HG03469 (cell line): ENCODE measurements at regions not wholly inside any gene's neighbourhood (a gene's known extent, or its start where the extent isn't known, plus 50 kb on each side); places are given as distances from the start of the nearest gene placed in this dataset.
"Not testable (repeated sequence)": the region's sequence is repeated elsewhere in the genome, so short reads cannot be mapped to it uniquely, and the experiment has no call there.

Source experiments
- ATAC-seq: cut with Tn5 transposase; IDR thresholded peaks from one replicate; pipeline ENCODE4 v1.9.1; 2021; ENCODE audit warnings: mild to moderate bottlenecking, moderate library complexity, moderate number of reproducible peaks; ENCODE audit not compliant: unreplicated experiment

DNA sequence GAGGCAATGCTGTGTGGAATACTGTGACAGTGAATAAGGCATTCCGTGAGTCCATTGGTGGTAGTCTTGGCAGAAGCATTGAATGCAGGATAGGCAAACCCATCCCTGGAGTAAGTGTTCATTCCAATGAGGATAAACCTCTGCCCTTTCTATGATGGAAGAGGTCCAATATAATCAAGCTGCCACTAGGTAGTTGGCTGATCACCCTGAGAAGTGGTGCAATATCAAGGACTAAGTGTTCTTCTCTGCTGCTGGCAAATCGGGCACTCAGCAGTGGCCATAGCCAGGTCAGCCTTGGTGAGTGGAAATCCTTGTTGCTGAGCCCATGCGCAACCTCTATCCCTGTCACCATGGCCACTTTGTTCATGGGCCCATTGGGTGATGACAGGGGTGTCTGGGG lies 70.1 kb downstream of the FBXO4 start:
- no peak for ATAC-seq

DNA sequence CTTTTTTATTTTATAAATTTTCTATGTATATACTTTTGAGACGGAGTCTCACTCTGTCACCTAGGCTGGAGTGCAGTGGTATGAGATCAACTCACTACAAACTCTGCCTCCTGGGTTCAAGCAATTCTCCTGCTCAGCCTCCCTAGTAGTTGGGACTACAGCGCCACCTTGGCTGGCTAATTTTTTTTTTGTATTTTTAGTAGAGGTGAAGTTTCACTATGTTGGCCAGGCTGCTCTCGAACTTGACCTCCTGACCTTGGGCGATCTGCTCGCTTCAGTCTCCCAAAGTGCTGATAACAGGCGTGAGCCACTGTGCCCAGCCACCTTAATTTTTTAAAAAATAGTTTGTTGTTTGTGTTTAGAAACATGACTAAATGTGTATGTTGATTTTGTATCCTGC lies 76.6 kb downstream of the FBXO4 start:
- ATAC-seq: no peak

DNA sequence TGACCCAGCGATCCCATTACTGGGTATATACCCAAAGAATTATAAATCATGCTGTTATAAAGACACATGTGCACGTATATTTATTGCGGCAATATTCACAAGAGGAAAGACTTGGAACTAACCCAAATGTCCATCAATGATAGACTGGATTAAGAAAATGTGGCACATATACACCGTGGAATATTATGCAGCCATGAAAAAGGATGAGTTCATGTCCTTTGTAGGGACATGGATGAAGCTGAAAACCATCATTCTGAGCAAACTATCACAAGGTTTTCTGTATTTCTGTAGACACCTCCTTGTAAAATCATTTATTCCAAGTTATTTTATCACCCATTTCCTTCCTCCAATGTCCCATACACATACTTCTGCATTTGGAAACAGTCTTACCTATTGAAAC lies 78.8 kb downstream of the FBXO4 start:
- ATAC-seq: not testable (repeated sequence)

DNA sequence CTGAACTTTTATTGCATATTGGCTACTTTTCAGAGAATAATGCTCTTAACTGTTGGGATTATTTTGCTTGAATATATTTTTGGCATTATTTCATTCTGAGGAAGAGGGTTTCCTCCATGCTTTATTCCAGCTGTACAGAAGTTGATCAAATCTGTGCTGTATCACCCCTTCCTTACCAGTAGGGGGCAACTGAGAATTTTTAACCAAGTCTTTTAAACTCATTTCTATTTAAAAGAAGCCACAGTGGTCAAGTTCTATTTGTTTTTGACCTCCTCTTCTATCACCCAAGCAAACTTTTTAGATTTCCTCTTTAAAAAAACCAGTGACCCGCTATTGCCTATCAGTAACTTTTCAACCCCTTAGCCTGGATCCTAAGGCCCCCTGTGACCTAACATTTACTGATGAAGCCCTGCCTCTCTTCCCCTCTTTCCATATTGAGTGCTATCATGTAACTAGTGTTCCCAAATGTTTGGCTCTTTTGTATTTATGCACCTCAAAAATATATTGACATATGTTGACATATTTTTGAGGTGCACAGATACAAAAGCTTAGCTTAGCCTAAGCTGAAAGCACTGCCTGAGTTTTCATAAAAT lies 80.6 kb downstream of the FBXO4 start:
- ATAC-seq: peak; percentile 60

DNA sequence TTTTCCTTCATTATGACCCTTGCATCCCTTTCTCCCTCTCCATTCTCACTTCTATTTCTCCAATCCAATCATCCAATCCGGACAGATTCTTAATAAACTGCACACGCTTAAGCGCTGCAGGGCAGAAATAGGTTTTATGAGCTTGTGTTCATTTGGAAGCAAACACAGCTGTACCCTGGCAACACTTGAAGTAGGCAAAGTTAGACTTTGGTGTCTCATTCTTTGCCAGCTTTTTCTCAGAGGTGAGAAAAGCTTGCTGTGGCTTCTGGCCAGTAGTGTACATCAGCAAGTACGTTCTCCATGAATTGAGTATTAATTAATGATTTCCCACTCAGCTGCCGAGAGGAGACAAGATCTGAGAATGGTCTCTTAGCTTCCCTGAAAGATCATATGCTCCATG lies 88.5 kb downstream of the FBXO4 start:
- no peak for ATAC-seq

DNA sequence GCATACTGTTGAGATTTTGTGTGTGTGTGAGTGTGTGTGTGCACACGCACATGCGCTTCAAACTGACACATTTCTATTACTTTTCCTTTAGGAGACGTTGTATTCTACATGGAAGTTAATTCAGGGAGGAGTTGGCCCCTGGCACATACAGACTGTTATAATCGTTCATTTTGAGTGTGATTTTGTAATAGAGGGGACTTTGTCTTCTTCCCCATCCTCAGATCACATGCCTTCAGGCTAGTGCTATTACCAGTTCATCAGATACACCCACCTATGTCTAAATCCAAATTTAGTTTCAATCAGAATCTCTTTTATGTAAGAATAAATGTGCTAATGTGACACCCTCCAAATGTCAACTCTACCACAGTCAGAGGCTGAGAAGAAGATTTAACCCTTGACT lies 90.2 kb downstream of the FBXO4 start:
- ATAC-seq: no peak

DNA sequence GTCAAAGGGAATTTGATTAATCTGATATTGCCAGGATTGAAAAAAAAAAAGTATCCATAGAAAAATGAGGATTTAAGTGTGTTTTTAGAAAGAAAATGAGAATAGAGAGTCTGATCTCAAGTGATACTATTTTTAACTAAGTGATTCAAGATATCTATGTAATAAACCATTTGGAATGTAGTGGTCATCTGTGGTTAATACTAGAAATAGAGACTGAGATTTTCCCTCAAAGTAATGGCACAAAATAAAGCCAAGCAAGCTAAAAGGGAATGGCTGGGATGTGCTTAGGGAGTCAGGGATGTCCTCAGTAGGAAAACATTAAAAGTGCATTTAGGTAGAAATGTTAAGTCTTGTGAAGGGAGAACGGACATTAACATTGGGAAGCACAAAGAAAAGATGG lies 90.6 kb downstream of the FBXO4 start:
- no peak for ATAC-seq

DNA sequence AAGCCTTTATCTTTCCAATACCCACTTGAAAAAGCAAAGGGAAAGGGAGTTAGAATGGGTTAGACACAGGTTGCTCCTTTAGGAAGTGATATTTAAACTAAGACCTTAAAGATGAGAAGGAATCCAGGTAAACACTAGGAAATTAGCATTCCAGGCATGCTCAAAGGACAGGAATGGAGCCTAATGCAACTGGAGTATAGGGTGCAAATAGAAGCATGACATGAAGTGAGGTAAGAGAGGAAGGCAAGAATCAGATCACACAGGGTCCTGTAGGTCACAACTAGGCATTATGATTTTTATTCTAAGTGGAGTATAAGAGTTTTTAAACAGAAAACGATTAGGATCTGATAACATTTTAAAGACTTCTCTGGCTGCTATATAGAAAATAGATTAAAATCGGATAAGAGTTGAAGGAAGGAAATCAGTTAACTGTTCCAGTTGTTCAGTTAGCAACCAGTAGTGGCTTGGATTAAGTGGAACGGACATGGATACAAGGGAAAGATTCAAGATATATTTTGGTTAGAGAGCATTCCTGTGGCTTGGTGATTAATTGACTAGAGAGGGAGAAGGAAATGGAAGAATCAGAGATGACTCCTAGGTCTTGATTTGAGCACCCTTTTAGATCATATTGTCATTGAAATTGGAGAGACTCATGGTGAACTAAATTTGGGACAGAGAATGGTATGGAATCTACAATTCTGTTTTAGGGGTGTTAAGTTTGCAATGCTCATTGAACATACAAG lies 95.9 kb downstream of the FBXO4 start:
- no peak for ATAC-seq

DNA sequence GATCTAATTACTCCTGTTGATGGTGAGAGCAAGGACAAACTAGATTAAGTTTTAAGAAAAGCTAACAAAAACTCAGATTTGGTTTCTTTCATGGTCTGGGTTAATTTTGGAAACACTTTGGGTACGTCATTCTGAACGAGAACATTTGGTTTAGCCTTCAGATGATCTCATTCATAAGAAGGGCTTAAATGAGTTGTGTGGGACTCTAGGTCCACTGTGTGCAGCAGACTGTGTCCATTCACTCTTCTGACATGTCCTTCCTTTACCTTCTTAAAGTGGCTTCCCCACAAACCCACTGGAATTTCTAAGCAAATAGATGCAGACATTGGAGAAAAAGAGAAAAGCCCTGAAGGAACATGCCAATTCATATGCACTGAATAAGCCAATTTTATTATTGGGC lies 96.8 kb downstream of the FBXO4 start:
- no peak for ATAC-seq

DNA sequence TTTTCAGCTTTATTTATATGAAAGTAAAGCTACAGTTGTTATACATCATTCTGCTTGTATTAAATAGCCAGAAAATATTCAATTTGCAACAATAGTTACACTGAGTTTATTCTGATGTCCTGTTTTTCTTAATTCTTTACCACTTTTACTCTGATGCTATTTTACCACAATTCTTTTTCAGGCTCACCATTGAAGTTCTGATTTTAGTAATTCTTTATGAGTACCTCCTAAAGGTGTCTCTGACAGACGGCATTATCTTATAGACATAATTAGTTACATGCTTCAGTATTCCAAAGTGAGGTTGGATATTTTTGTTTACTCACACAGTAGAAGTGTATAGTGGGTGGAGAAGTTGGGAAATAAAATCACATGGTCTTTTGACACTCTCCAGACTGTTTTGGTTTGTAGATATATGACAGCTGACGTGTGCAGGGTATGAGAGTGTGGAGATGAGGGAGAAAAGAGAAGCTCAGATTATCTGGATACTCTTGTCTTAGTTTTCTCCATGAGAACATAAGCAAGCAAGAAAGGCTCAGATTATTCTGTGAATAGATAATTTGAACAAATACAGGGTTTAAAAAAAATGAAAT lies 97.4 kb downstream of the FBXO4 start:
- no peak for ATAC-seq

DNA sequence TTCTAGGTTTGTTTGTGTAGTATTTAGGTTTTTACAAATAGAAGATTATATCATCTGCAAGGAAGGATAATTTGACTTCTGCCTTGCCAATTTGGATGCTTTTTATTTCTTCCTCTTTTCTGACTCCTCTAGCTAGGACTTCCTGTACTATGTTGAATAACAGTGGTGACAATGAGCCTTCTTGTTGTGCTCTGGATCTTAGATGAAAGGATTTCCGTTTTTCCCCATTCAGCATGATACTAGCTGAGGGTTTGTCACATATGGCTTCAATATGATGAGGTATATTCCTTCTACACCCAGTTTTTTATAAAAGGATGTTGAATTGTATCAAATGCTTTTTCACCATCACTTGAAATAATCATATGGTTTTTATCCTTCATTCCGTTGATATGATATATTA lies 101.4 kb downstream of the FBXO4 start:
- ATAC-seq: no peak

DNA sequence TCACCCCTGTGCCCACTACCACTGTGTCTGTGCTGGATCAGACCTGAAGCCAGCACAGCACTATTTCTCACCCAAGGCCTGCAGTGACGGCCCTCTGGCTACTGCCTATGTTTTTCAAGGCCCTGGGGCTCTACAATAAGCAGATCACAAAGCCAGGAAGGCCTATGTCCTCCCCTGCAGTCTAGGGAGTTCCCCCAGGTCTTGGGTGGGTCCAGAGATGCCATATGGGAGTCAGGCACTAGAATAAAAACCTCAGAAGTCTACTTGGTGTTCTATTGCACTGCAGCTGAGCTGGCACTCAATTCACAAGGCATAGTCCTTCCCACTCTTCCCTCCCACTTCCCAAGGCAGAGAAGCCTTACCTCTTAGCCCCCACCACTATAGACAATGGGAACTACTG lies 107.1 kb downstream of the FBXO4 start:
- ATAC-seq: no peak

DNA sequence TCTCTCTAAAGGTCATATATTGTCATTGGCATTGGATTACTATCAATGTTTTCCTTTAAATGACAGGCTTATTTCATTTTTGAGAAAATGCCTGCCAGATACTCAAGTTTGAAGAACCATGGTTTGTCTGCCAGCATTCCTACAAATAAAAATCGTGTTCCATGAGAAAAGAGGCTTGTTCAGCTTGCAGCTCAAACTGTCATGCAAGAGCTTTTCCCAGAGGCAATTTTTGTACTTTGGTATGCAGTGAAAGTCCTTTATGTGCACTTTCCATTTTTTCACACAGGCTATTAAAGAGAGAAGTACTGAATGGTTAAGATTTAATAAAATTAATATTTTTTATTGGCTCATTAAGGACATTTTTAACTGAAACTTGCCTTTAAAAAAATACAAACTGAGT lies 110.4 kb downstream of the FBXO4 start:
- ATAC-seq: no peak

DNA sequence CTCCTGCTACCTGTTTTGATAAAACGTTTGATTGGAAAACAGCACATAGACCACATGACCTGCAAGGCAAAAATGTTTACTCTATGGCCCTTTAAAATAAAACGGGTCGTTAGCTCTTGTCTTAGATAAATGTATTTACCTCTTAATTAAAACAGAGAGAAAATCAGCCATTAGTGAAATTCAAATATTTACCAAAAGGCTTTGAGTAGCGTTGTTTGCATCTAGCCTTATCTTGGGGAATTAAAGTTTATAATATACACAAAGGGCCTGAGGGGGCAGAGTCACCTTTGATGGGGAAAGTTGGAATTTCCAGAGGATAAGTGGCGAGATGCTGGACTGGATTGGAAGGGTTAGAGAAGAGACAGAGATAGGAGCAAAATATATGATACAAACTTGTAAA lies 111.3 kb downstream of the FBXO4 start:
- no peak for ATAC-seq

DNA sequence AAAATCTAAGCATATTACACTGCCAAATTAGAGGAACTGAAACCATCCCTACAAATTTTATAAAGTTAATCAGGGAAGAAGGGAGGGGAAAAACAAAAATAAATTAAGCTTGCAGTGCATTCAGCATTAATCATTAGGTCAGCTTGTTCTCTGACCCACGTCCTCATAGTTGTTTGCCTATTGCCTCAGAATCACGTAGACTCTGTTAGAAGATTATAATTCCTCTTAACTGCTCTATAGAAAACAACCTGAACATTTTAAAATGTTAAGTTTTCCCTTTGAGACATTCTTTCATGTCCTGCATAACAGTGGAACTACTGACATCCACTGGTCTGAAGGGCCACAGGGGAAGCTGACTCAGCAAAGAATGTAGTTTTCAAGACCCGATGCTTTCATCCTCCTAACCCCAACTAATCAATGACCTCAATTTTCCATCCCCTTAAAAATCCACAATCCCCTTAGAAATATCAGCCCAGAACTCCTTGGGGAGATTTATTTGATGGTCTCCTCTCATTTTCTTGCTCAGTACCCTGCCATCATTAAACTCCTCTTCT lies 112.4 kb downstream of the FBXO4 start:
- no peak for ATAC-seq

DNA sequence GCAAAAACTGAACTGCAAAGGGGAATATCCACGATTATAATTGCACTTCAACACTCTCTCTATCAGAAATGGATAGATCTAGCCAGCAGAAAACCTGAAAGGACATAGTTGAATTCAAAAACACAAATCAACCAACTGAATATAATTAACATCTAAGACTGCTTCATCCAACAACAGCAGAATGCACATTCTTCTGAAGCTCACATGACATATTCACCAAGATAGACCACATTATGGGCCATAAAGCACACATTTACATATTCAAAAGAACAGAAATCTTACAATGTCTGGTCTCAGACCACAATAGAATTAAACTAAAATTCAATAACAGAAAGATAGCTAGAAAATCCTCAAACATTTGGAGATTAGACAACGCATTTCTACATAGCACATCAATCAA lies 118.3 kb downstream of the FBXO4 start:
- ATAC-seq: no peak

DNA sequence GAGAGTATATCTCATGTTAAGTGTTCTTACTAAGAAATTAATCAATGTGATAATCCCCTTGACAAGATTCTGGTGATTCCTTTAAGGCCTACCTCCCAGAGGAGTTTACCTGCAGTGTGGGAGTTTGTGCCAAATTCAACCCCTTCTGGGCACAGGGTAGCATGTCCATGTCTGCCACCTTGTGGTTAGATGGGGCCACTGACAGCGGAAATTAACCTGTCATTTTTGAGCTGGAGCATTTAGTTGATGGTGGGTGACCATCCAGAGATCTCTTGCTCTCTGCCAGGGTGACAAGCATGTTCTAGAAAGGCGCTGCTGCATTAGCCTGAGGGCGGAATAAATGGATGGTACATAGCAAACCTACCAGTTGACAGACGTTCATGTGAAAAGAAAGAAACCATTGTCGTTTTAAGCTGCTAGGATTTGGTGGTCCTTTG lies 132.2 kb downstream of the FBXO4 start:
- peak; percentile 93 for ATAC-seq

DNA sequence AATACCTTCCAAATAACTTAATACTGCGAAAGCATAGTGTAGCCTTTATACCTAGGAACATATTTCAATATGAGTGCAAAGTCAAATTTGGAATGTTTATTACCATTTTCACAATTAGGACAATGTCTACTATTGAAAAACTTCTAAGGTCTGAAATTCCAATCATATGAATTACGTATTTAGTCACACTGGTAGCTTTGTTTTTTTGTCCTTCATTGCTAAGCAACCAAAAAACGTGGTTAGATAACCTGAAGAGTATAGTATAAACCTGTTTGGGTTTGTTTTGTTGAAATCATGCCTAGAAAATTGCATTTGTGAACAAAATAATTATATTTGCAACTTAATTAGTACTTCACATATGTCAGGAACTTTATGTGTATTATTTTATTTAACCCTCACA lies 134.2 kb downstream of the FBXO4 start:
- no peak for ATAC-seq

DNA sequence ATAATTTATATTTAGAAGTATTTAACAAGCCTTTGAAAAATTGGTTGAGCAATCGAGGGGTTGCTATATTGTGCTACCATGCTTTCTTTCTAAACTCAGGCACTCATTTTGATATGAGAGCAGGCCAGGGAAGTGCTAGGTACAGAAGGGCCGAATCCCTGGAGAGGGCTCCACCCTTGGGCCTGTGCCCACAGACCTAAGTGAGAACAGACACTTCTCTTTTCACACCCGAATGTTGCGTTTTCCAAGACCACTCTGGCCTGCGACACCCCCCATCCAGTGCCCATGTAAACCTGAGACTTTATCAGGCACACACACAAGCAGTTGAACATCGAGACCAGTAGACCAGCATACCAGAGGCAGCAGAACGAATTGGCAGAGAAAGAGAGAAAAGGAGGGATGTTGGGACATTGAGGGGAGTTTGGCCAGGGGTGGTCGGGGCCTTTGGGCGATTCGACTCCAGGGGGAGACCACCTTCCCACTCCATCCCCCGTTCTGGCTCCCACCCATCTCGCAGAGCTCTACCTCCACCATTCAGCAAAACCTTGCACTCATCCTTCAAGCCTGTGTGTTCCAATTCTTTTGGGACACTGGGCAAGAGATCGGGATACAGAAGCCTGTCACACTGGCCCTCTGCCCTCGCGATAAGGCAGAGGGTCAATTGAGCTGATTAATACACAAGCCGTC lies 134.8 kb downstream of the FBXO4 start:
- no peak for ATAC-seq

DNA sequence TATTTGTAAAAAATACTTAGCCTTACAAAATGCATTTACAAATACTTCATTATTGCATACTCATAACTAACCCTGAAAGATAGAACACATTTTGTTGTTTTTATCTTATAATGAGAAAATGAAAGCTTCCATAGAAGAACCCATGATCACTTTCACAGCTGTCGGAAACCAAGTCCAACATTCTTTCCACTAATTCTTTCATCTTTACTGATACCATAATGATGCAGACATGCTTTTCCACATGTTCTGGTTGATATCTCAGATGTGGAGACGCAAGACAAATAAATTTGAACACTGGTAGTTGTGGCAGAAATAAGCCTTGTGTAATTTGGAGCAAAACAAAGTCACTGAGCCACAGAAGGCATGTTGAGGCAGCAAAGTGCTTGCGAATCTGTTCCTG lies 136.0 kb downstream of the FBXO4 start:
- no peak for ATAC-seq

DNA sequence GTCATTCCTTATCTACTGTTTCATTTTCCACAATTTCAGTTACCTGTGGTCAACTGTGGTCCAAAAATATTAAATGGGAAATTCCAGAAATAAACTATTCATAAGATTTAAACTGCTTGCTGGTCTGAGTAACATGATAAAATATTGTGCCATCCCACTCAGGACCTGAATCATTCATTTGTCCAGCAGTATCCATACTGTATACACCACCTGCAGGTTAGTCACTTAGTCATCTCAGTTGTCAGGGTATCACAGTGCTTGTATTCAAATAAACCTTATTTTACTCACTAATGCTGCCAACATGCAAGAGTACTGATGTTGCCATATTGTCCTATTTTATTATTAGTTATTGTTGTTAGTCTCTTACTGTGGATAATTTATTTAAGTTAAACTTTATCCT lies 139.7 kb downstream of the FBXO4 start:
- no peak for ATAC-seq

DNA sequence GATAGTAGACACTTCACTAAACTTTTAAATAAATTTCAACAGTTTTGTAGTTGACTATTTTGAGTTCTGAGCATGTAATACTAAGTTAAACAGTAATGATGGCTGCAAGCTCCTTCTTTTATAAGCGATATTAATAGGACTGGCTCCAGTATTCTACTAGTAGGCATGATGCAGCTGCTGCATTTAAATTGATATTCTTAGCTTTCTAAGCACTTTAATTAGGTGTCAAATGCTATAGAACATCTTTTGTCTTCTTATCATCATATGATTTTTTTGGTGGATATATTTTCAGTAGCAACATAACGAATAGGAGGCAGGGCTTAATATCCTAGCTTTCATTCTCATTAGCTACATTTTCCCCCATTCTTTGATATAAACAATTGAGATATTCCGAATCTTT lies 141.1 kb downstream of the FBXO4 start:
- no peak for ATAC-seq
